HT1080 (cell line): ENCODE measurements at regions not wholly inside any gene's neighbourhood (a gene's known extent, or its start where the extent isn't known, plus 50 kb on each side); places are given as distances from the start of the nearest gene placed in this dataset.
"Not testable (repeated sequence)": the region's sequence is repeated elsewhere in the genome, so short reads cannot be mapped to it uniquely, and the experiment has no call there.

Experiments used
- DNase-seq: peaks from one replicate; pipeline ENCODE4 v3.0.0-alpha.2; 2015; ENCODE audit warnings: low read depth

DNA sequence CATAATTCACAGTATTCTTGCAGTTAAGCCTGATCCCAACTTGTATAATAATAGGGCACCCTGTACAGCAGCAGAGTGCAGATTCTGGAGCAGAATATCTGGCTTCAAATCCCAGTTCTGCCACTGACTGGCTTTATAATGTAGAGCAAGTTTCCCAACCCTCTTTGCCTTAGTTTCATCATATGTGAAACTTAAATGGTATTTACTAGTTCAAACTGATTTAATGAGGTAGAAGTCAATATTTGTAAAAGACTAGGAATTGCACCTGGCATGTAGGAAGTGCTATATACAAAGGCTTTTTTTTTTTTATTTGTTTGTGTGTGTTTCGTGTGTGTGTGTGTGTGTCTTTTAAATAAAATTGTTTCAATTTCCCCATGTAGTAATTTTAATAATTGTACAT, 125.9 kb downstream of the CCER1 start:
- DNase-seq = no peak

- DNase-seq = no peak
These were observed 126.4 kb downstream of the CCER1 start for GRCh38 chr12:90828621-90829020.

DNA sequence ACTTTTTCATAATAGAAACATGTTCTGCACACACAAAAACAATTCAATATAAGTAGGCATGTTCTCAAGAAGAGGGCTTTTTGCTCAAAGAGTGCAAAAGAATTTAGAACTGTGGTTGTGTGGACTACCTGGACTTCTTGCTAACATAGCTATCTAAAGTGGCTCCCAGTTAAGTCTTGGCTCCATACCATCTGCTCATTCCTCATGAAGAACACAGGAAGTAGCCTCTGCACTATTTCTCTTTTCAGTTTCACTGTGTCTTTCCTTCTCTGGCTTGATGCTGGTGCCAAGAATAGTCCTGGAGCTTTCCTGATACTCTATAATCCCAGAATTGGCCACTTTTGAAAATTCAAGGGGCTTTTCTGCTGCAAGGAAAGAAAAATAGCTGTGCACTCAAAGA, 127.4 kb downstream of the CCER1 start:
- no peak for DNase-seq

- DNase-seq = no peak
These were observed 128.9 kb downstream of the CCER1 start for GRCh38 chr12:90826036-90826435.

DNA sequence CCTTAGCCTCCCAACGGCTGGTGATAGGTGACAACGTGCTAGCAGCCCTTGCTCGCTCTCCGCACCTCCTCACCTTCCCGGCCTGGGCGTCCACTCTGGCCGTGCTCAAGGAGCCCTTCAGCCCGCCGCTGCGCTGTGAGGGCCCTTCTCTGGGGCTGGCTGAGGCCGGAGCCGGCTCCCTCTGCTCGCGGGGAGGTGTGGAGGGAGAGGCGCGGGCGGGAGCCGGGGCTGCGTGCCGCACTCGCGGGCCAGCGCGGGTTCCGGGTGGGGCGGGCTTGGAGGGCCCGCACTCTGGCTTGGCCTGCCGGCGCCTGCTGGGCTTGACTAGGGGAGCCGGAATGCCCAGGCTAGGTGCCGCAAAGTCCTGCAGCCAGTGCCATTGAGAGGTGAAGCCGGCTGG, 131.1 kb downstream of the CCER1 start:
- DNase-seq = no peak

GRCh38 chr12:90819709-90820108, 135.3 kb downstream of the CCER1 start:
- DNase-seq = no peak

GRCh38 chr12:90816353-90817089, 138.5 kb downstream of the CCER1 start:
- peak; percentile 62 for DNase-seq

- DNase-seq = no peak
These were observed 145.0 kb downstream of the CCER1 start for GRCh38 chr12:90809940-90810339.

DNA sequence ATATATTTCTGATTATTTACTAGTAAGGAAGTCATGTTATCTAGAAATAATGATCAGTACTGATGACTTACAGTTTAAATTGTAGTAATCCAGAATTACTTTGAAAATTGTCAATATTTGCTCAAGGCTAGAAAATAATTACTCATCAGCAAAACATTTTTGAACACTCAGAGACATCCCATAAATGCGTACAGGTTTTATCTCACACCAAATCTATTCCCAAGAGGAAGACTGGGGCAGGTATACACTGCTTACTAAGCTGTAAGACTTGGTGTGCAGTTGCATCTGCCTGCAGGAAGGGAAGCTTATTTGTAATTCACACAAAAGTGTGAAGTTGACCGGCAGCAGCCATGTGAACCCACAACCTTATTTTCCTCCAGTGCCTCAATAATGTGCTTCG, 146.4 kb downstream of the CCER1 start:
- no peak for DNase-seq

DNA sequence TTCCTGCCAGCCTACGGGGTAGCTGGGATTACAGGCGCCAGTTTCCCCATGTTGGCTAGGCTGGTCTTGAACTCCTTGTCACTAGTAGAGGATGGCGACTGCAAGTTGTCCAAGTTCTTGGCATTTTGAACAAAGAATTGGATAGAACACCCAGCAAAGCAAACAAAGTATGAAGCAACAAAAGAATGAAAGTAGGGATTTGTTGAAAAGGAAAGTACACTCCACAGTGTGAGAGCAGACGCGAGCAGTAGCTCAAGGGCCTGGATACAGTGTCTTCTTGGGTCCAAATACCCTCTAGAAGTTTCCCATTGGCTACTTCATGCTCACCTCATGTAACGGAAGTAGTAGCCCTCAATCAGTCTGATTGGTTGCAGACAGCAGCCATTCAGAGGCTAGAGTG, 152.2 kb downstream of the CCER1 start:
- no peak for DNase-seq

DNA sequence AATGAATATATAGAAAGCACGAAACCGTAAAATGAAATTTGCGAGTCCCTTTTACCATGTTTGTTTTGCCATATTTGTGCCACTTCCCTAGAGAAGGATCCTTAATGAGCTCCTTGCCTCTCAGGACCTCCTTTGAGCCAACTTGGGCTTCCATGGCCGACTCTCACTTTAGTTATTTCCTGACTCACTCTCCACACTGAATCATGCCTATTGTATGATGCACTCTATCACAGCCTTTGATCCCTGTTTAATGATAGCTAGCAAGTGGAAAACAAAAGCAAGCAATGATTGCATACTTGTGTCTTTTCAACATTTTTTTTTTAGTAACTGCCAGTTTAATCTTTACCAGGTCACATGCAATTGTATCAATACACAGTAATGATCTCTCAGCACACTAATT, 153.2 kb downstream of the CCER1 start:
- DNase-seq = peak; percentile 67

- DNase-seq = no peak
These were observed 160.8 kb downstream of the CCER1 start for GRCh38 chr12:90794212-90794611.

GRCh38 chr12:90792718-90793117, 162.3 kb downstream of the CCER1 start:
- DNase-seq = not testable (repeated sequence)

DNA sequence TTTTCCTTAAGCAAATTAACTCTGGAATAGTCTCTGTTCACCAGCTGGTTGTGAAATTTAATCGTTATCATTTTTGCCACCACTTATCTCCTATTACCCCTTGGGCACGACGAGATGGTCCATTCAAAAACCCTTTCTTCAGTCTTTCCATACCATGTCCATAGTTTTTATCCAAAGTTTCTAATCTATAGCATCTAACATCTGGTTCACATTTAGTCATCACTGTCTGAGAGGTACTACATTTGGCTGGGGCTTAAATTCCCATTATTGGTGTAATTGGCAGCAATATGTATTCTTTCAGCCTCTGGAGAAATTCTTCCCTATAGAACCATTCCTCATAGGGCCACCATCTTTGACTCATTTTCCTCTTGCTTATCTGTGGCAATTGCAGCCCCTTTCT, 163.5 kb downstream of the CCER1 start:
- DNase-seq = no peak

GRCh38 chr12:90790747-90791146, 164.2 kb downstream of the CCER1 start:
- DNase-seq = no peak

DNA sequence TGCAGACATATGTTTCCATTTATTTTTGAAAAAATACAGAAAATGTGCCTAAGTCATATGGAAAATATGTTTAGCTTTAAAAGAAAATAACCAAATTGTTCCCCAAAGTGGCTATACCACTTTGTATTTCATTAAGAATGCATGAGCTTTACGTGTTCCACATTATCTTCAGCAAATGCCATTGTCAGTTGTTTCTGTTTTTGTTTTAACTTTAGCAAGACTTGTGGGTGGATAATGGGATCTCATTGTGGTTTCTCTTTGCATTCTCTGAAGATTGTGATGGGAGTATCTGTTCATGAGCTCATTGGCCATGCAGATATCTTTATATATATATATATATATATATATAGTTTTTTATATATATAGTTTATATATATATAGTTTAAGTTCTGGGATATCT, 181.5 kb downstream of the CCER1 start:
- DNase-seq = no peak

GRCh38 chr12:90770861-90771260, 184.1 kb downstream of the CCER1 start:
- DNase-seq = no peak

GRCh38 chr12:90757957-90758356, 197.0 kb downstream of the CCER1 start:
- DNase-seq = no peak

- no peak for DNase-seq
These were observed 209.8 kb downstream of the CCER1 start for GRCh38 chr12:90745211-90745610.

GRCh38 chr12:90741611-90742010, 213.4 kb downstream of the CCER1 start:
- DNase-seq = no peak

- peak; percentile 25 for DNase-seq
These were observed 225.2 kb downstream of the CCER1 start for GRCh38 chr12:90729736-90730135.

DNA sequence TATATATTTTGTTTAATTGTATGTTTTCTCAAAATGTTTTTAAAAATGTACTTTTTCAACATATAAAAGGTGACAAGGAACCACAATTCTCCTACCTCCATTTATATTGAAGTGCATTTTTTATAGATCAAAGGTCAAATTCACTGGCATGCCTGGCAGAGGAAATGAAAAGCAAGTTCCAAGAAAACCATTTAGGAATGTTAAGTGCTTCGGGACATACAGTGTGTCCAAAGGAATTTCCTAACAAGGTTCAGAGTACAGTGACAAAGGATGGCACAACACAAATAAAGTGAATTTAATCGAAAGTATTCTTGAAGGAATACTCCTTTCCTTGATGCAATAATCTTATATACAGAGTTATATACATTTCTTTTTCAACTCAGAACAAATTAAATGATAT, 242.3 kb downstream of the CCER1 start:
- peak; percentile 13 for DNase-seq

DNA sequence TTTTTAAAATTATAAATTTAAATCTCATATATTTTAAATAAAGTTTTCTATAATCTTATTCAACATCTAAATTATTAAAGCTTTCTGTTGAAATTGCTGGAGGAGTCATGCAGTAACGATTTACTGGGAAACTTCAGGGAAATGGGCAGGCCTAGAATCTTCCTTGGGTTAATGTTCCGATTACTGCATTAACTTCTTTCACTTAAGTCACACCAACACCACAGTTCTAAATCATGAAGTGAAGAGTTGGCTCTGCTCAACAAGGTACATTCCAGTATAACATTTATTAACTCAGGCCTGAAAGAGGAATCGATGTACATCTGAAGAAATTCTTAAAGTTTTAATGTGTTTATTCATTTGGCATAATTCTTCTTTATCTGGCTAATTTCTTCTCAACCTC, 244.3 kb downstream of the CCER1 start:
- no peak for DNase-seq

- no peak for DNase-seq
These were observed 248.9 kb downstream of the CCER1 start for GRCh38 chr12:90706036-90706435.
